Uterus (tissue), 3 donors: ENCODE measurements at regions not wholly inside any gene's neighbourhood (a gene's known extent, or its start where the extent isn't known, plus 50 kb on each side); places are given as distances from the start of the nearest gene placed in this dataset.

Experiments
- DNase-seq, 2 donors: peaks; one replicate each; pipeline ENCODE4 v3.0.0-alpha.2; 2019 to 2020
- H3K27ac ChIP-seq, 2 donors: fragments of 200-600 bp; sonication (generic); 1 replicate in 1 of 2; 2 replicates in 1 of 2; pipeline ENCODE4 v1.5.1; 2016 to 2018
- H3K27me3 ChIP-seq, 2 donors: fragments of 200-600 bp; sonication (generic); one replicate each; pipeline ENCODE4 v1.5.1; 2018 to 2019; ENCODE audit warnings: control low read depth in 1 of 2
- H3K36me3 ChIP-seq, 2 donors: fragments of 200-600 bp; sonication (generic); one replicate each; pipeline ENCODE4 v1.5.1; 2019; ENCODE audit warnings: control low read depth in 1 of 2
- H3K4me1 ChIP-seq, 2 donors: fragments of 200-600 bp; sonication (generic); one replicate each; pipeline ENCODE4 v1.5.1; 2018 to 2019; ENCODE audit warnings: control low read depth in 1 of 2
- H3K4me3 ChIP-seq, 2 donors: fragments of 200-600 bp; sonication (generic); 1 replicate in 1 of 2; 2 replicates in 1 of 2; pipeline ENCODE4 v1.5.1; 2018 to 2019; ENCODE audit warnings: mild to moderate bottlenecking in 1 of 2
- H3K9me3 ChIP-seq, 2 donors: fragments of 200-600 bp; sonication (generic); one replicate each; pipeline ENCODE4 v1.5.1; 2019; ENCODE audit warnings: control low read depth in 1 of 2
- CTCF ChIP-seq, 4 experiments: fragments of 200-600 bp in 2 of 4; fragments of 450-650 bp in 2 of 4; sonication (generic) in 2 of 4; IDR thresholded peaks; one replicate each; pipeline ENCODE4 v1.5.1; 2016 to 2019; ENCODE audit warnings: antibody characterized with exemption in 4 of 4, mild to moderate bottlenecking in 2 of 4, moderate library complexity in 1 of 4
- POLR2A ChIP-seq, 2 donors: fragments of 450-650 bp; IDR thresholded peaks; one replicate each; pipeline ENCODE4 v1.6.1; 2016; ENCODE audit warnings: antibody characterized with exemption in 2 of 2, mild to moderate bottlenecking in 1 of 2, moderate library complexity in 1 of 2
- intact Hi-C: fragments of 100-400 bp; cut with DNase I; formaldehyde crosslinking; loops from one replicate; pipeline ENCODE4 v1.15.1; 2023; ENCODE audit warnings: low total_unique reads
- donor health status: DM: yes; HTN: yes; CAD: no.

GRCh38 chr13:77429320-77430142 lies 102.6 kb upstream of the MYCBP2 start:
- no peak for DNase-seq
- no peak for TF ChIP-seq CTCF (IDR thresholded peaks at IDR 0.05)
- TF ChIP-seq POLR2A (IDR thresholded peaks at IDR 0.05): no peak
- Histone ChIP-seq H3K27me3 (no peaks in the 10 kb centered on the region), H3K9me3 (no peaks in the 10 kb centered on the region), H3K4me3 (no peak overlapping the region), H3K27ac (no peak overlapping the region), H3K4me1 (no peaks in the 10 kb centered on the region), H3K36me3 (no peaks in the 10 kb centered on the region)
- intact Hi-C loops: no loop called here

- no peaks in the 10 kb centered on the region for H3K36me3 ChIP-seq
- H3K9me3 ChIP-seq: no peaks in the 10 kb centered on the region
- DNase-seq: no peak
- H3K4me3 ChIP-seq: no peak overlapping the region
- intact Hi-C loops: no loop called here
- H3K27ac ChIP-seq: no peak overlapping the region
- no peak for TF ChIP-seq POLR2A (IDR thresholded peaks at IDR 0.05)
- no peak for TF ChIP-seq CTCF (IDR thresholded peaks at IDR 0.05)
- no peaks in the 10 kb centered on the region for H3K27me3 ChIP-seq
- no peaks in the 10 kb centered on the region for H3K4me1 ChIP-seq
Observed at GRCh38 chr13:77425705-77426104, 98.8 kb upstream of the MYCBP2 start.

- no peak for TF ChIP-seq CTCF (IDR thresholded peaks at IDR 0.05)
- no peak for TF ChIP-seq POLR2A (IDR thresholded peaks at IDR 0.05)
- H3K4me1 ChIP-seq: no peaks in the 10 kb centered on the region
- H3K9me3 ChIP-seq: no peaks in the 10 kb centered on the region
- no peak overlapping the region for H3K4me3 ChIP-seq
- no peaks in the 10 kb centered on the region for H3K27me3 ChIP-seq
- H3K27ac ChIP-seq: no peak overlapping the region
- no peaks in the 10 kb centered on the region for H3K36me3 ChIP-seq
- DNase-seq: no peak
- intact Hi-C loops: no loop called here
Observed at GRCh38 chr13:77423296-77423695, 96.4 kb upstream of the MYCBP2 start.

- no peaks in the 10 kb centered on the region for H3K27me3 ChIP-seq
- no peak overlapping the region for H3K27ac ChIP-seq
- H3K9me3 ChIP-seq: no peaks in the 10 kb centered on the region
- DNase-seq: no peak
- no peaks in the 10 kb centered on the region for H3K4me1 ChIP-seq
- intact Hi-C loops: no loop called here
- H3K36me3 ChIP-seq: no peaks in the 10 kb centered on the region
- no peak overlapping the region for H3K4me3 ChIP-seq
- TF ChIP-seq POLR2A (IDR thresholded peaks at IDR 0.05): no peak
- TF ChIP-seq CTCF (IDR thresholded peaks at IDR 0.05): no peak
Observed at GRCh38 chr13:77422724-77423123, 95.8 kb upstream of the MYCBP2 start.

- no peaks in the 10 kb centered on the region for H3K27me3 ChIP-seq
- no peak overlapping the region for H3K27ac ChIP-seq
- no peak for DNase-seq
- no peak overlapping the region for H3K4me3 ChIP-seq
- H3K36me3 ChIP-seq: no peaks in the 10 kb centered on the region
- intact Hi-C loops: no loop called here
- no peak for TF ChIP-seq POLR2A (IDR thresholded peaks at IDR 0.05)
- H3K9me3 ChIP-seq: no peaks in the 10 kb centered on the region
- no peaks in the 10 kb centered on the region for H3K4me1 ChIP-seq
Observed at GRCh38 chr13:77417897-77418296, 91.0 kb upstream of the MYCBP2 start.
